ENCODE measurements at regions not wholly inside any gene's neighbourhood (a gene's known extent, or its start where the extent isn't known, plus 50 kb on each side); places are given as distances from the start of the nearest gene placed in this dataset.

GRCh38 chr13:95433537-95433936 lies 119.0 kb upstream of the CLDN10 start:
- no peak for TF ChIP-seq RNF219 (CRISPR knock-in tag; IDR thresholded peaks at IDR 0.05)
- no peak for TF ChIP-seq ZNF583 (CRISPR knock-in tag; IDR thresholded peaks at IDR 0.05)
- TF ChIP-seq, protein P1, sequence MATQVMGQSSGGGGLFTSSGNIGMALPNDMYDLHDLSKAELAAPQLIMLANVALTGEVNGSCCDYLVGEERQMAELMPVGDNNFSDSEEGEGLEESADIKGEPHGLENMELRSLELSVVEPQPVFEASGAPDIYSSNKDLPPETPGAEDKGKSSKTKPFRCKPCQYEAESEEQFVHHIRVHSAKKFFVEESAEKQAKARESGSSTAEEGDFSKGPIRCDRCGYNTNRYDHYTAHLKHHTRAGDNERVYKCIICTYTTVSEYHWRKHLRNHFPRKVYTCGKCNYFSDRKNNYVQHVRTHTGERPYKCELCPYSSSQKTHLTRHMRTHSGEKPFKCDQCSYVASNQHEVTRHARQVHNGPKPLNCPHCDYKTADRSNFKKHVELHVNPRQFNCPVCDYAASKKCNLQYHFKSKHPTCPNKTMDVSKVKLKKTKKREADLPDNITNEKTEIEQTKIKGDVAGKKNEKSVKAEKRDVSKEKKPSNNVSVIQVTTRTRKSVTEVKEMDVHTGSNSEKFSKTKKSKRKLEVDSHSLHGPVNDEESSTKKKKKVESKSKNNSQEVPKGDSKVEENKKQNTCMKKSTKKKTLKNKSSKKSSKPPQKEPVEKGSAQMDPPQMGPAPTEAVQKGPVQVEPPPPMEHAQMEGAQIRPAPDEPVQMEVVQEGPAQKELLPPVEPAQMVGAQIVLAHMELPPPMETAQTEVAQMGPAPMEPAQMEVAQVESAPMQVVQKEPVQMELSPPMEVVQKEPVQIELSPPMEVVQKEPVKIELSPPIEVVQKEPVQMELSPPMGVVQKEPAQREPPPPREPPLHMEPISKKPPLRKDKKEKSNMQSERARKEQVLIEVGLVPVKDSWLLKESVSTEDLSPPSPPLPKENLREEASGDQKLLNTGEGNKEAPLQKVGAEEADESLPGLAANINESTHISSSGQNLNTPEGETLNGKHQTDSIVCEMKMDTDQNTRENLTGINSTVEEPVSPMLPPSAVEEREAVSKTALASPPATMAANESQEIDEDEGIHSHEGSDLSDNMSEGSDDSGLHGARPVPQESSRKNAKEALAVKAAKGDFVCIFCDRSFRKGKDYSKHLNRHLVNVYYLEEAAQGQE (IDR thresholded peaks at IDR 0.05; ENCODE audit: borderline replicate concordance) = no peak
- TF ChIP-seq, protein P1 (CRISPR knock-in tag; IDR thresholded peaks at IDR 0.05; ENCODE audit: low read depth) = no peak
- TF ChIP-seq, protein P2, sequence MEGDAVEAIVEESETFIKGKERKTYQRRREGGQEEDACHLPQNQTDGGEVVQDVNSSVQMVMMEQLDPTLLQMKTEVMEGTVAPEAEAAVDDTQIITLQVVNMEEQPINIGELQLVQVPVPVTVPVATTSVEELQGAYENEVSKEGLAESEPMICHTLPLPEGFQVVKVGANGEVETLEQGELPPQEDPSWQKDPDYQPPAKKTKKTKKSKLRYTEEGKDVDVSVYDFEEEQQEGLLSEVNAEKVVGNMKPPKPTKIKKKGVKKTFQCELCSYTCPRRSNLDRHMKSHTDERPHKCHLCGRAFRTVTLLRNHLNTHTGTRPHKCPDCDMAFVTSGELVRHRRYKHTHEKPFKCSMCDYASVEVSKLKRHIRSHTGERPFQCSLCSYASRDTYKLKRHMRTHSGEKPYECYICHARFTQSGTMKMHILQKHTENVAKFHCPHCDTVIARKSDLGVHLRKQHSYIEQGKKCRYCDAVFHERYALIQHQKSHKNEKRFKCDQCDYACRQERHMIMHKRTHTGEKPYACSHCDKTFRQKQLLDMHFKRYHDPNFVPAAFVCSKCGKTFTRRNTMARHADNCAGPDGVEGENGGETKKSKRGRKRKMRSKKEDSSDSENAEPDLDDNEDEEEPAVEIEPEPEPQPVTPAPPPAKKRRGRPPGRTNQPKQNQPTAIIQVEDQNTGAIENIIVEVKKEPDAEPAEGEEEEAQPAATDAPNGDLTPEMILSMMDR (IDR thresholded peaks at IDR 0.05 in 2 of 3, conservative IDR thresholded peaks at IDR 0.05 in 1 of 3; ENCODE audit: insufficient read depth in 2 of 3, low read depth in 1 of 3, low read length in 3 of 3) = no peak
- no peak for TF ChIP-seq CHD2 (IDR thresholded peaks at IDR 0.05; ENCODE audit: low read depth, low read length)
